EH (cell line): ENCODE measurements at regions not wholly inside any gene's neighbourhood (a gene's known extent, or its start where the extent isn't known, plus 50 kb on each side); places are given as distances from the start of the nearest gene placed in this dataset.
"Not testable (repeated sequence)": the region's sequence is repeated elsewhere in the genome, so short reads cannot be mapped to it uniquely, and the experiment has no call there.

Experiments
- DNase-seq: peaks from one replicate; pipeline ENCODE4 v3.0.0-alpha.2; 2015; ENCODE audit warnings: low read depth

DNA sequence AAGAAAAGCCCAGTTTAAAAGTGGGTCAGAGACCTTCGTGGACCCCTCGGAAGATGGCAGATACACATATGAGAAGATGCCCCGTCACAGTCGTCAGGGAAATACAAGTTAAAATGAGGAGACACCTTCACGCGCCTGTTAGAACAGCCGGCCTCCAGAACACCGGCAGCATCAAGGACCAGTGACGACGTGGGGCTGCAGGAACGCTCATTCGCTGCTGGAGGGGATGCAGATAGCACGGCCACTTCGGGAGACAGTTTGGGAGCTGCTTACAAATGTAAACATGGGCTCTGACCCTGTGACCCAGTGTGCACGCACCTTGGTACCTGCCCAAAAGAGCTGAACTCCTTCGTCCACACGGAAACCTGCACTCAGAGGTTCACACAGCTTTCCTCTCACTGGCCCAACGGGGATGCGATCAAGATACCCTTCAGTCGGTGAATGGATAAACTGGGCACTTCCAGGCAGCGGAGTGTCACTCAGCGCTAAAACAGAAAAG, 83.7 kb upstream of the CTDP1 start:
- DNase-seq = no peak

DNA sequence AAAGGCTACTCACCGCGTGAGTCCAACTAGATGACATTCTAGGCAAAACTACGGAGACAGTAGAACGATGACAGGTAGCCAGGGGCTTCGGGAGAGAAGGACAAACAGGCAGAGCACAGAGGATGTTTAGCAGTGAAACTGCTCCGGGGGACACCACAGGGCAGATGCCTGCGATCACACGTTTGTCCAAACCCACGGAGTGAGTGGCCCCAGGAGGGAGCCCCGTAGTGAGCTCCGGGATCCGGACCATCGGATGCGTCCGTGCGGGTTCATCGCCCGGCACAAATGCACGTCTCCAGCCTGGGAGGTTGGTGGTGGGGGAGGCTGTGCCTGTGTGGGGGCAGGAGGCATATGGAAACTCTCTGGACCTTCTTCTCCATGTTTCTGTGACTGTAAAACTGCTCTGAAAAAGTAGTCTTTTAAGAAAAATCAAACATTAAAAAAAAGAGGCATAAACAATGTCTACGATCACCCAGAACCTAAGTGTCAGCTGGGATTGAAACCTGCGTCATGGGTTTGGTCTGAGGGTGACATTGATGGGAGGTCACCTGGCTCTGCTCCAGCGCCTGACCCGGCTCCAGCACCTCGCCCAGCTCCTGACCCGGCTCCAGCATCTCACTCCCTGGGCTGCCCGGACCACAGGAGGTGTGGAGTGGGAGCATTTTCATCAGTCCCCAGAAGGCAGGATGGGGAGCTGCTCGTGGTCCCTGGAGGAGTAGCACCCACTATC, 83.0 kb upstream of the CTDP1 start:
- DNase-seq = no peak

GRCh38 chr18:79597176-79597830, 82.3 kb upstream of the CTDP1 start:
- DNase-seq = no peak

DNA sequence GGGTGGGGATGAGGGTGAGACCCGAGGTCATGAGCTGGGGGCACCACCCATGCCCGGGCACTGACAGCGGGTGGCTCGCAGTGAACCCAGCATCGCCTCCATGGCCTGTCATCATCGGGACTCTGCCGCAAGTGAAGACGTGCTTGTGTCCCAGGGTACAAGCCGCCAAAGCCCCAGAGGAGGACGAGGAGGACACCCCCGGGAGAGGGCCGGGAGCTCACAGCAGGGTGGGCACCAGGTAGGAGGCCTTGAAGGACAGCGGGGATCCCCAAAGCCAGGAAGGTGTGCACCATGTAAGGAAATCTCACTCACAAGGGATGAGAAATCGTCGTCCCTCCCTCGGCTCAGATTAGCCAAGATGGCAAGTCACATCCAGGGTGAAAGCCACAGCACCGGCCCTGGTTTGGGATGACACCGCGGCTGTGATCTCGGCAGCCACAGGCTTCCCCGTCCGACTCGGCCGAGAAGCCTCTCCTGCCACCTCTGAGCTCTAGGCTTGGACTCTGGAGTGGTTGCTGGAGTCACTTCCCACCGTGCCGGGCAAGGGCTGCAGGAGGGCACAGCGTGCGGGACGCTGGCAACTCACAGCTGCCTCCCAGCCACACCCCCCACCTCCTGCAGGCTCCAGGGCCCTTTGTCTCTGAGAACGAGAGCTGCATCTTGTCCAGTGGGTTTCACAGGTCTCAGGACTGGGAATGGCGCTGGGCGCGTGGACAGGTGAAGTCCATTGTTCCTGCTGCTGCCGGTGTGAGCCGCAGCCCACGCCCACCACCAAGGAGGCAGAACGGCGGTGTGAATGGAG, 81.6 kb upstream of the CTDP1 start:
- no peak for DNase-seq

GRCh38 chr18:79598633-79599175, 80.9 kb upstream of the CTDP1 start:
- no peak for DNase-seq

- peak; percentile 47 for DNase-seq
Measured at GRCh38 chr18:79599441-79599931, 80.1 kb upstream of the CTDP1 start.

DNA sequence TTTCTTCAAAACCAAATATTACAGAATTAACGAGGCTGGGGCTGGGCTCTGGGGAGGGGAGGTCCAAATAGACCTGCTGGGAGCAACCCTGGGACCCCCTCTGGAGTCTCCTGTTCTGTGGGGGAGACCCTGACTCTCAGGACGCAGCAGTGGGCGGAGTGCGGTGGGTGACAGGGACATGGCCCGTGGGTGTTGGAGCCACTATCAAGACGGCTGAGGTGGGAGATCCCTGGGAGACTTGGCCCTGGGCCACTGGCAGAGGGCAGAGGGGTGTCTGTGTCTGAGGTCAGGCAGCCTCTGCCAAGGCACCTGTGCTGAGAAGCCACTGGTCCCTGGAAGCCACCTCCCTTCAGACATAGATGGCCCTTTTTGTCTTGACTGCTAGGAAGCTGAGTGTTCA, 79.5 kb upstream of the CTDP1 start:
- no peak for DNase-seq

- no peak for DNase-seq
Measured at GRCh38 chr18:79600596-79600995, 79.0 kb upstream of the CTDP1 start.

DNA sequence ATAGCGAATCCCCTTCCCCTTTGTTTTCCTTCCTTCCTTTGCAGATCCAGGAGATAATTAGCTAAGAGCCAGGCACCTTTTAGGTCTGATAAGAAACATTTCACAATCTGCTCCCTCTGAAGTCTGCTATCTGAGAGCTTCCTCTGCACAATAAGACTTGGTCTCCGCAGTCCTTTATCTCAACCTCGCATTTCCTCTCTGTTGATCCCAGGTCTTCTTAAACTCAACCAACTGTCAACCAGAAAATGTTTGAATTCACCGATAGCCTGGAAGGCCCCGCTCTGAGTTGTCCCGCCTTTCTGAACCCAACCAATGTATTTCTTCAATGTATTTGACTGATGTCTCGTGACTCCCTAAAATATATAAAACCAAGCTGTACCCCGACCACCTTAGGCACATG, 78.4 kb upstream of the CTDP1 start:
- no peak for DNase-seq

GRCh38 chr18:79603321-79604204, 76.0 kb upstream of the CTDP1 start:
- DNase-seq = no peak

DNA sequence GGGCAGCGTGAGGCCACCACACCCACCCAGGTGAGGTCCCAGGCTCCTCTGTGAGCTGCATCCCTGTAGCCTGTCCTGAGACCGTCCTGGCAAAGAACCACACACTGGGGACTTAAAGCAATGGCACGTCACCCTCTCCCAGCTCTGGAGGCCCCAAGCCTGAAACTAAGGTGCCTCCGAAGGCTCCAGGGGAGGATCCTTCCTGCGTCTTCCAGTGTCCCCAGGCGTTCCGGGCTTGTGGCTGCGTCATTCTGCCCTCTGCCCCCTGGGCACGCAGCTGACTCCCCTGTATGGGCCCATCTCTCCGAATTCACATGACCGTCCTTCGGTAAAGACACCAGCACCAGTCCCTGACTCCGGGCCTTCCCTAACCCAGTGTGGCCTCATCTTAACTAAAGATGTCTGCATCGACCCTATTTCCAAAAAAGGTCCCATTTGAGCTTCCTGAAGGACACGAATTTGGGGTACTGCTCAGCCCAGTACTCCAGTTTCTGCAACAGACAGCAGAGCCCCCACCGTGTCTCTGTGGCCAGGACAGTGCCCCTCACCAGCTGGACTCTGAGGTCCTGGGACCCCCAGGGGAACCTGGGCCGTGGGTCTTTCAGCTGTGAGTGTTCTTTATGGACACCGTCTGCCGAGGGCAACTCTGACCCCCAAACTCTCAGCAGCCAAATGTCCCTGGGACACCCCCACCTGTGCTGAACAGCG, 75.2 kb upstream of the CTDP1 start:
- no peak for DNase-seq

DNA sequence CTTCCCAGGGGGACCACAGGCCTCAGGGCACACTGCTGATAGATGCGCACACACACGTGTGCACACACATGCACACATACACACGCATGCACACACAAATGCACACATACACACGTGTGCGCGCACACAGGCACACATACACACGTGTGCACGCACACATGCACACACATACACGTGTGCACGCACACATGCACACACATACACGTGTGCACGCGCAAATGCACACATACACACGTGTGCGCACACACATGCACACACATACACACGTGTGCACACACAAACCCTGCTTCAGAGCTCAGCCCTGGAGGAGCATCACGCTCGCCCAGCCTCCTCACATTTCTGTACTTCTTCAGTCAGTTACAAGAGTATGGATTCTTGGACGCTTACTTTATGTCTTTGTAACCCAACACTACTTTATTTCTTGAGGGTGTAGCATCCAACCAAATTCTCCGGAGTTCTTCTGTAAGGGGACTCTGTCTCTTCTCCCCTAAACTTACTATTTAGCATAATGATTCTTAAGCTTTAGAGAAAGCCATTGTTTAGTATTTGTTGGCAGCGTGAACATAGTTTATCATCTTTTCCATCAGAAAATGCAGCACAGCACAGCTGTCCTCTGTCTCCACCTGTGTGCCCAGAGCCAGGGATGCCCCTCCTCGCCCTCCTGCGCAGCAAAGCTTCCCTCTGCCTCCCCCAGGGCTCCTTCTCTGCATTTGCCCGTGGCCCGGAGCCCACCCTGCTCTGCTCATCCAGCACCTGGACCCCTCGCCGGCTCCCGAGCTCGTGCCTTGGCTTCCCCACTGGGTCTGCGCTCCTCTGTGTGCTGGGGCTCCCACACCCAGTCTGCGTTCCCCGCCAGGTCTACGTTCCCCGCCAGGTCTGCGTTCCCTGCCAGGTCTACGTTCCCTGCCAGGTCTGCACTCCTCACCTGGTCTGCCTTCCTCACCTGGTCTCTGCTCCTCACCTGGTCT, 74.4 kb upstream of the CTDP1 start:
- DNase-seq = no peak

- not testable (repeated sequence) for DNase-seq
Measured at GRCh38 chr18:79606071-79606470, 73.5 kb upstream of the CTDP1 start.

DNA sequence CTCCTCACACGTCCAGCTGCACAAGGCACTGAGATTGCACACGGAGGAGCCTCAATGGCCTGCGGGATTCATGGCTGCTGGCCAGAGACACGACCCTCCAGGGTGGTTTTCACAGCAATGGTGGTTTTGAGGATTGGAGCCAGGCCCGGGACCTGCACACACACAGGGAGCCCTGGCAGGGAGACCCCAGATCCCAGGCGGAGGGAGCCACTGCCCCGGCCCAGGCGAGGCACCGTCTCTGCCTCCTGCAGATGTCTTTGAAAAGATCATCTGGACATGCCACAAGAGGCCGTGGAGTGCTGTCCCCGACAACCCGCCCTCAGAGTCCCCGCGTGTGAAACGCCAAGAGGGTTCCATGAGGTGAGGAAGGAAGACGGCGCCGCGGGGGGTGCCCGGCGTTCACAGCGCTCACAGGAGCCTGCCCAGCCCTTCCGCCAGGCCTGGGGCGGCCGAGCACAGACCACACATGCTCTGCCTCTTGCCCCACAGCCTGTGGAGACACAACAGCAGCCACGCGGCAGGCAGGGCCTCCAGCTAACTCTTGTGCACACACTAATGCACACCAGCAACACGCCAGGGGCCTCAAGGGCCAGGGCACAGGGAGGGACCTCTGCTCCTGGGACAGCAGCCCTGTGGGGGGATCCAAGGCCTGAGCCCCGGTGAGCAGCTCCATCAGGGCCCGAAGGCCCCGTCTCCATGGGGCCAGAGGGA, 72.8 kb upstream of the CTDP1 start:
- no peak for DNase-seq

DNA sequence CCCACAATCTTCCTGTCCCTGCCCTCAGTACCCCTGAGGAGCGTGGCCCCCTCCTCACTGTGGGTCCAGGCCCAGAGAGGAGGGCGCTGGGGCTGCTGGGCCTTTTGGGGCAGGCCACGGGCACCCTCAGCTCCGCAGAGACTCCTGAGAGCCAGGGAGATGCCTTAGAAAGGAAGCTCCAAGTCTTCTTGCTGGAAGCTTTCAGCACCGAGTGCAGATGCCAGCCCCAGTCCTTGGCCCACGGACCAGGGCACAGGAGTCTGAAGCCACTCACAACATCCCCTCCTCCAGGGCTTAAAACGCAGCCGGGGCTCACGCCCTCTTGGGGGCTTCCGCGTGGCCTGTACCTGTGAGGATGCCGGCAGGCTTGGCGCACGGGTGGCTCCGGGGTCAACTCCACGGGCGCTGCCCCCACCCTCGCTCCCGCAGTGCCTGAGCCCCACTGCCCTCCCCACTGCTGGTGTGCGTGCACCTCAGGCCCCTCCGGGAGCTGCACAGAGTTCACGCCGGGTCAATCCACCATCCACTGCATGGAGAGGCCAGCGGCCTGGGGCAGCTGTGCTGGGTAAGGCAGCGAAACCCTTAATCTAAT, 72.1 kb upstream of the CTDP1 start:
- no peak for DNase-seq

- no peak for DNase-seq
Measured at GRCh38 chr18:79608069-79608468, 71.5 kb upstream of the CTDP1 start.

GRCh38 chr18:79608535-79608934, 71.1 kb upstream of the CTDP1 start:
- DNase-seq = no peak

- no peak for DNase-seq
Measured at GRCh38 chr18:79608999-79609461, 70.6 kb upstream of the CTDP1 start.
